GM20000 (cell line): ENCODE measurements at regions not wholly inside any gene's neighbourhood (a gene's known extent, or its start where the extent isn't known, plus 50 kb on each side); places are given as distances from the start of the nearest gene placed in this dataset.

ENCODE experiments used
- DNase-seq: peaks from one replicate; pipeline ENCODE4 v3.0.0; 2012; ENCODE audit warnings: low spot score
- TF ChIP-seq, protein P1 (sequence below): IDR thresholded peaks from 2 replicates; pipeline ENCODE4 v1.5.1; 2012; ENCODE audit warnings: mild to moderate bottlenecking, control low read depth; ENCODE audit errors: extremely low read depth, missing control alignments

DNA sequence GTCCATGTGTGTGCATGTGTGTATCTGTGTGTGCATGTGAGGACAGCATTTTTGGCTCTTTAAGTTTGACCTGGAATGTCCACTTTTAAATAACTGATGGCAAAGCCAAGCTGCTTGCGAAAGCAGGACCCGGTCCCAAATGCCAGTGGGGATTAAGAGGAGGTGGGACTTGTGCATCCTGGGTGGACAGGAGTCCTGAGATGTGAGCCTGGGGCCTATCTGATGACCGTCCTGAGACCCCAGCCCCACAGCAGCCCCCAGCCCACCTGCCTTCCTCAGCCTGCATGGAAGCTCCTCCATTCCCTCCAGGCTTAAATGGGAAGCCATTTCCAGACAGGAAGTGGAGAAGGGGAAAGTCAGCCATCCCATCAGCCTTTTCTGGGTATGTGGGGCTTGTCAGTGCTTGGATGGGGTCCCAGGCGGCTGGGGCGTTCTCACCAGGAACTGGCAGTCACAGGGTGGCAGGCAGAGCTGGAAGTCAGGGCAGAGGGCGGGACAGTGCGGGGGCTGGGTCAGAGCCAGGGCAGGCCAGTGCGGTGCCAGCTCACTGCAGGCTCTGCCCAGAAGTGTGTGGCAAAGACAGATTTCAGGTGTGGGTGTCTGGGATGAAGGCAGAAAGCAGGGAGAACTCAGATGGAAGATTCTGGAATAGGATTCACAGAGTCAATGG, 117.8 kb downstream of the ACKR3 start:
- DNase-seq = no peak
- TF ChIP-seq, protein P1, sequence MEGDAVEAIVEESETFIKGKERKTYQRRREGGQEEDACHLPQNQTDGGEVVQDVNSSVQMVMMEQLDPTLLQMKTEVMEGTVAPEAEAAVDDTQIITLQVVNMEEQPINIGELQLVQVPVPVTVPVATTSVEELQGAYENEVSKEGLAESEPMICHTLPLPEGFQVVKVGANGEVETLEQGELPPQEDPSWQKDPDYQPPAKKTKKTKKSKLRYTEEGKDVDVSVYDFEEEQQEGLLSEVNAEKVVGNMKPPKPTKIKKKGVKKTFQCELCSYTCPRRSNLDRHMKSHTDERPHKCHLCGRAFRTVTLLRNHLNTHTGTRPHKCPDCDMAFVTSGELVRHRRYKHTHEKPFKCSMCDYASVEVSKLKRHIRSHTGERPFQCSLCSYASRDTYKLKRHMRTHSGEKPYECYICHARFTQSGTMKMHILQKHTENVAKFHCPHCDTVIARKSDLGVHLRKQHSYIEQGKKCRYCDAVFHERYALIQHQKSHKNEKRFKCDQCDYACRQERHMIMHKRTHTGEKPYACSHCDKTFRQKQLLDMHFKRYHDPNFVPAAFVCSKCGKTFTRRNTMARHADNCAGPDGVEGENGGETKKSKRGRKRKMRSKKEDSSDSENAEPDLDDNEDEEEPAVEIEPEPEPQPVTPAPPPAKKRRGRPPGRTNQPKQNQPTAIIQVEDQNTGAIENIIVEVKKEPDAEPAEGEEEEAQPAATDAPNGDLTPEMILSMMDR = no peak

DNA sequence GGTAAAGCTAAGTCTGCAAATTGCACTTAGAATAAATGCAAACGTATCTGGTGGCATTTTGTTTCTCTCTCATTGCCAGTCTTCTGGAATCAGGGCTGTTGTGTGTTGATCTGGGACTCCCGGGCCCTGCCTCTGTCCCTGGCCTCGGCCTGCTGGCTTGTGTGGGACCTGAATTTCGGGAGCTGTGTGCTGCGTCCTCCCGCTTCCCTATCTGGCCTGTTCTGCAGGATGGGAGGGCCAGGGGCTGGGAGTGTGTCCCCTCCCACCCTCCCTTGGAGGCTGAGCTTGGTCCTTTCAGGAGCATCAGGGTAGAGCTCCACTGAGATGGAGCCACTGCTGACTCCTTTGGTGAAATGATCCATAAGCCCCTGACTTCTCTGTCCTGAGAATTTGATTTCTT, 118.5 kb downstream of the ACKR3 start:
- no peak for DNase-seq
- TF ChIP-seq, protein P1 = no peak

DNA sequence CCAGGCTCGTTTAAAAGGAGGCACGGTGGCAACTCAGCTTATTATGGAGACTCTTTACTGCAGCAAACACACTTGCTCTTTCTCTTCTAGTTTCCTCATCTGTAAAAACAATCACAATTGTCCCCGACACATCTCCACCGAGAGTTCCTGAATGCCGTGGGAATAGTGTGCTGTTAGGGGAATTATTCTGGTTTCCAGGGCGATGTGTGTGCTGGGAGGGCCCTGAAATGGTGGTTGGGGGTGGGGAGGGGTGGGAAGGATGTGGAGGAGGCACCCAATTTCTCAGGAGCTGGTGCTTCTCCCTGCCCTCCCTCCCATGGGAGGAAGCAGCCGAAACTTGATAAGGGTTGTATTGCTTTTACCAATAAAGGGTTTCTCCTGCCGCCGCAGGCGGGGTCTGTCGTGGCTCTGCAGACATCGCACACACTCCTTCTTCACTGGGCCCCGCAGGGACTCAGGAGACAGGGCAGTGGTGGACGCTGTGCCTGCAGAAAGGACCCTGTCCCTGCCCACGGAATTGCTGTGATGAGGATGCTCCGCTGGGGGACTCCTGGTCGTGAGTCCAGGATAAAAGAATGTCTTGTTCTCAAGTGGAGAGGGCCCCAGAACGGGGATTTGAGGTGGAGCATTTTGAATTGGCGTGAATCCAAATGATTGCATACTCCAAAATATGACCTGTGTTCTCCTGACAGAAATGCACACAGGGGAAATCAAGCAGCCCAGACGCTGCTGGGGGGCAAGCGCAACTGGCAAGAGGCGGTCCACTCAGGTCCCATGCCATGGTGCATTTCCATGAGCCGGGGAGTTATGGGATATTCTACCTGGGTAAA, 119.2 kb downstream of the ACKR3 start:
- no peak for DNase-seq
- TF ChIP-seq, protein P1 = no peak

DNA sequence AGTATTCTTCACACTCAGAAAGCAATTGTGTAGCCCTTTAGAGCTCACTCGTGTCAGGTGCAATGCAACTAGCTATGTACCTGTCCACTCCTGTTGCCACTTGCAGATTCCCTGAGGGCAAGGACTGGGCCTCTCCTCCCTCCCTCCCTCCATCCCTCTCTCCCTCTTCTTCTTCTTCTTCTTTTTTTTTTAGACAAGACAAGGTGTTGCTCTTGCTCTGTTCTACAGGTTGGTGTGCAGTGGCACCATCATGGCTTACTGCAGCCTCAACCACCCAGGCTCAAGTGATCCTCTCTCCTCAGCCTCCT, 119.7 kb downstream of the ACKR3 start:
- TF ChIP-seq, protein P1 = no peak
- no peak for DNase-seq

DNA sequence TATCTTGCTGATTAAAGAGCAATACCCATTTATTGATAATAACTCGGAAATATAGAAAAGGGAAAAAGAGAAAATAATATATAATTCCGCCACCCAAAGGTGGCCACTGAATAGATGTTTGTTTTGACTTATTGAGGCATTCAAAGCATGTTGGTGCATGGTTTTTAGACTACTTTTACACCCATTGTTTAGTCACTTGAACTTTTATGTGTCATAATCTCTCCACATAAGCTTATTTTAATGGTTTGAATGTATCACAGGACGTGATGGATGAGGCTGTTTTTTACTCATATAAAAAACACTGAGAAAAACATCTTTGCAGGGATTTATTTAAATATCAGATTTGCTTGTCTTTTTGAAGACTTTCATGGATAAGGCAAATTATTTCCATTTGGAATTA, 120.4 kb downstream of the ACKR3 start:
- TF ChIP-seq, protein P1 = no peak
- no peak for DNase-seq

DNA sequence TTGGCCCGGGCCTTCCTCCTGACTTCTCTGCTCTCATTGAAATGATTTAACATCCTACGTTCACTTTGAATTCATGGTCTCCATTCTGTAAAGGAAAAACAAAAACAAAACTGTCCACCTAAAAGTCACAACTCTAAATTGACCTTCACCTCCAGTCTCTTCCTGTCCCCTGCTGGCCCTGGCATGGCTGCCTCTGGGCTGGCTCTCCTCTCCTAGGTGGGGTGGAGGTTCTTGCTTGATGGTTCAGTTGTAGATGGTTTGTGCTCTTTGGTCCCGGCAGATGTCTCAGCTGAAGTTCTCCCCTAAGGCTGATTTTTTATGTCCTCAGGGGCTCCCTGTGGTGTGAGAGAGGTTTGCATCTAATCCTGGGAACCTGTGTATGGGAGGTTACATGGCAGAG, 121.1 kb downstream of the ACKR3 start:
- TF ChIP-seq, protein P1 = no peak

DNA sequence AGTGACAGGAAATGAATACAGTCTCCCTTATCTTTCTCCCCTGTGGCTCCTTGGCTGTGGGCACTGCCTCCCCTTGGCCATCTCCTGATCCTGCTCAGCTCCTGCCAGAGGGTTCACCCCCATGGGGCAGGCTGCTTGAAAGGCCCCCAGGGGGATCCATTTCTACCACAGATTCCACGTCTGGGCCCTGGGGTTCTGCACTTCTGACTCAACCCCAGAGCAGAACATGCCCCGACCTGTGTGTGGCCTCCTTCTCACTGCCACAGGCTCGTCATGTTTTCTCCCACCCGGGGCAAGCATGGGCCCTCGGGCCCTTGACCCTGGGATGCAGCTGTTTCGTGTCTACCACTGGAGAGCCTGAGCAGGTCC, 122.2 kb downstream of the ACKR3 start:
- TF ChIP-seq, protein P1 = no peak
- DNase-seq = no peak

More for the DNA sequence above, 121.1 kb downstream of the ACKR3 start:
- no peak for DNase-seq
